Lower leg skin (tissue), 3 donors: ENCODE measurements at regions not wholly inside any gene's neighbourhood (a gene's known extent, or its start where the extent isn't known, plus 50 kb on each side); places are given as distances from the start of the nearest gene placed in this dataset.

ENCODE experiments used
- CTCF ChIP-seq, 3 donors: fragments of 450-650 bp; IDR thresholded peaks; one replicate each; pipeline ENCODE4 v1.5.1; 2016; ENCODE audit warnings: antibody characterized with exemption in 3 of 3, mild to moderate bottlenecking in 3 of 3, moderate library complexity in 2 of 3
- POLR2A ChIP-seq, 2 donors: fragments of 450-650 bp; IDR thresholded peaks; one replicate each; pipeline ENCODE4 v1.6.1; 2016 to 2017; ENCODE audit warnings: antibody characterized with exemption in 2 of 2, mild to moderate bottlenecking in 1 of 2, moderate library complexity in 1 of 2

GRCh38 chr7:115572111-115572510 lies 458.5 kb downstream of the TFEC start:
- TF ChIP-seq CTCF (IDR thresholded peaks at IDR 0.05), result no peak
- TF ChIP-seq POLR2A (IDR thresholded peaks at IDR 0.05), result no peak
